Midbrain (tissue), 1 donor: ENCODE measurements at regions not wholly inside any gene's neighbourhood (a gene's known extent, or its start where the extent isn't known, plus 50 kb on each side); places are given as distances from the start of the nearest gene placed in this dataset.

Experiments used
- DNase-seq: peaks from one replicate; lab custom pipeline; 2025; lab: John Stamatoyannopoulos, UW

DNA sequence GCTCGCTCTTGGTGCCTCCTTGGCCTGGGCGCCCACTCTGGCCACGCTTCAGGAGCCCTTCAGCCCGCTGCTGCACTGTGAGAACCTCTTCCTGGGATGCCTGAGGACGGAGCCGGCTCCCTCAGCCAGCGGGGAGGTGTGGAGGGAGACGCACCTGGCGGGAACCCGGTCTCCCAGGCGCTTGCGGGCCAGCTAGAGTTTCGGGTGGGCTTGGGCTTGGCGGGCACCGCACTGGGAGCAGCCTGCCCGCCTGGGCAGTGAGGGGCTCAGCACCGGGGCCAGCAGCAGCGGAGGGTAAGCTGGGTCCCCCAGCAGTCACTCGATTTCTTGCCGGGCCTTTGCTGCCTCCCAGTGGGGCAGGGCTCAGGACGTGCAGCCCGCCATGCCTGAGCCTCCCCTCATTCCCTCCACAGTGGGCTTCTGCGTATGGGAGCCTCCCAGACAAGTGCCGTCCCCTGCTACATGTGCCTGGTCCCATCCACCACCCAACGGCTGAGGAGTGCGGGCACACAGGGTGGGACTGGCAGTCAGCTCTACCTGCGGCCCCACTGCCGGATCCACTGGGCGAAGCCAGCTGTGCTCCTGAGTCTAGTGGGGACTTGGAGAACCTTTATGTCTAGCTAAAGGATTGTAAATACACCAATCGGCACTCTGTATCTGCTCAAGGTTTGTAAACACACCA, 708.7 kb downstream of the VGLL3 start:
- no peak for DNase-seq

DNA sequence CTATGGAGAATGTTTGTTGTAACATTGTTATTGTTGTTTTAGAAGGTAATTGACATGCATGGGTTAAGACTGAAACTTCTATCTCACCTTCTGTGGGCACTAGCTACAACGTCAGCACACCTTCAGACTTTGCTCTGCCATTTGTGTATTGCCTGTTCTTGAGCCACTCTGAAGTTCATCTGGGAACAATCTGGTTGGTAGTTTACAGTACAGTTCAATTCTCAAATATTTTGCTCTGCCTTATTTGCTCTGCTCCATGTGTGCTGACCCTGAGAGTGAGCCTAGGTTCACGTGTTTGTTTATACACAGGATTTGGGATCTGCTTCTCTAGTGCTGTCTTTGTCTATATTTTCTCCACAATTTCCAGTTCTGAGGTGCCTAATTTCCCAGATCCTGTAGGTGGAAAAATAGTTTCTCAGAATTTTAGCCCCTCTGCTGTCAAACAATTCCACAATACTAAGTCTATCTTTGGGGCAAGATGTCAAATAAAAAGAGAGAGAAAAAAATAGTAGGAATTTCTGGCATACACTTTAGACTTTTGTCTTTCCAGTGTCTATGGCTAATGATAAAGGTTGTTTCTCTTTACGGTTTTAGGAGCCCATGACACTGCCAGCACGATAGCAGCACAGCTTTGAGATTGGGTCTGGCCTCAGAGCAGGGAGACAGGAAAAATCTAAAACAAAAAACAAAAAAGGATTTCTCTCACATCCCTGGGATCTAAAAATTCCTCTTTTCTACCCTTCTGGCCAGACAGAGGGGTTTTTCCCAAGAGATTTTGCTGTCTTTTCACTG, 721.4 kb downstream of the VGLL3 start:
- no peak for DNase-seq

DNA sequence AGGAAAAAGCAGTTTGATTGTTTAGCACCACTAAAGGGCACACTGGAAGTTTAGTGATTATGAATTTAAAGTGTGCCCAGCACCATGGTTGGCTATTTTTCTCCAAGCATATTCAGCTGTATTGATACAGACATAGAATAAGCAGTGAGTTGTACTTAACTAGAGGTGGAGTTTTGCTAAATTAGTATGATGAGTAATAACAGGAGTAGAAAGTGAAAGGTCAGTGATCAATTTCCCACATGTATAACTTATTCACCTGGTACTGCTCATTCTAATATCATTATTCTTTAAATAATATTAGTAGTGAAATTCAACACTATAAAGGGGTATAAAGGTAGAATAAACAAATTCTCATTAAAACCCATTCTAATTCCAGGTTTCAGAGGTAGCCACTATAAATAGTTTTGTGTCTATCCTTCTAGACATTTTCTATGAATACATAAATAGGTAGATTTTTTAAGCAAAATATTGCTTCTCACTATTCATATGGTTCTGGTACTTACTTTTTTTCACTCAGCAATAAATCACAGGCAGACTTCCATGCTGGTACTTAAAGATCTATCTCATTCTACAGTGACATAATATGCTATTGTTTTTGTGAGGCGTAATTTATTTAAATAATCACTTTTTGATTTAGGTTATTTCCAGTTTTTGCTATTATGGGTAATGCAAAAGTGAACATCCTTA, 732.9 kb downstream of the VGLL3 start:
- DNase-seq: no peak

DNA sequence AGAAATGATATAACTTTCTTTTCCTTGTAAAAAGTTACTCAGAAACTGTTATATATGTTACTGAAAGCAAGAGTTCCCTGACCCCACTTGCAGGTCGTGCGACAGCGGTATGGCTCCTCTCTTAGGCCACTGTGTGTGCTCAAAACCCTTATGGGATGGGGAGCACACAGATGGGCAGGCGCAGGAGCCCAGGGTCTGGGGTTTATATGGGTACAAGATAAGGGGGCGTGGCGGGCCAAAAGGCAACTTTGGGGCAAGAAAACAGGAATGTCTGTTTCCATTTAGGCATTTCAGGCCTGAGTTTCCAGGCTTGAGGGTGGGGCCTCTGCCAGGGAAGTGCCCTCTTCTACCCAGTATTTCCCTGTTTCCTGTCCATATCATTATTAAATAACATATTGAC, 736.5 kb downstream of the VGLL3 start:
- DNase-seq: no peak

DNA sequence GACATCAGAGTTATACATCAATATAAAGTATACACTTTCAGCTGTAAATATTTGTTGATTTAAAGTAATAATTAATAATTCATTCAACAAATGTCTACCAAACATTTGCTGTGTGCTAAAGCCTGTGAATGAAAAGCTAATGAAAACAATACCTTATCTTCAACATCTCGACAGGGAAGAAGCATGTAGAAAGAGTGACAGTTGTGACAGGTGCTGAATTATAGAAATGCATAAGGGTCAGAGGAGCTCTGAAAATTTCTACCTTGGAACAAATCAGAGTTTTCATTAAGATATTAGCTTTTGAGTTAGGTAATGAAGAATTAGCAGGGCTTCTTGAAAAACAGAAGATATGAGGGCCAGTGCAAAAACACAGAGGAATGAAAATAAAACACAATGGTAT, 739.2 kb downstream of the VGLL3 start:
- DNase-seq: no peak

DNA sequence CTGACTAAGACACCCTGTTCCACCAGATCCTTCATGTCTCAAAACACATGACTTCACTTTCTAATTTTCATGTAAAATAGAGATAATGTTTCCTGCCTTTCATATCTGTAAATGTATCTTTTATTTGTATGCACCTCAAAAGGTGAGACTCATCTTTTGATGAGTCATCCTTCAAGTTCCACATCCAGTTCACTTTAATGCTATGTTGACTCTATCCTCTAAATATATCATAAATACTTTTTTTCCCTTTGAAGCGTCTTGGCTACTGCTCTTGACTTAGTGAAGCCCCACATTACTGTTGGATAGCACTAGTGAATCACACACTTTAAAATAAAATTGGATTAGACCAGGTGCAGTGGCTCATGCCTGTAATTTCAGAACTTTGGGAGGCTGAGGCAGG, 741.1 kb downstream of the VGLL3 start:
- DNase-seq: no peak

DNA sequence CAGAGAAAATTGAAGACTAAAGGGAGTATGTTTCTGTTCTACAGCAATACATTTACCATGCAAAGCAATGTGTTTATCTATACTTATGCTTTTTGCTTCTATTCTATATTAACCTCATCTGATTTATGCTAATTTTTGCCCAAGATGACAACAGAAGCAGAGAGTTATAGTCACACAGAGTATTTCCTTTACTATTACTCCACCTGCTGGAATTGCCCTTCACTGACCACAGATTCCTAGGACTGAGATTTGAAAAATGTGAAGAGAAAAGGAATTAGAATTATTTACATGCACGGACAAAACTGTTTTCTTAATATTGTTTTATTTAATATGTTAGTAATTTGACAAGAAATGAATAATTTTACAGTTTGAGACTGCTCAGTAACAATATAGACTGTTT, 745.6 kb downstream of the VGLL3 start:
- DNase-seq: peak; percentile 27

DNA sequence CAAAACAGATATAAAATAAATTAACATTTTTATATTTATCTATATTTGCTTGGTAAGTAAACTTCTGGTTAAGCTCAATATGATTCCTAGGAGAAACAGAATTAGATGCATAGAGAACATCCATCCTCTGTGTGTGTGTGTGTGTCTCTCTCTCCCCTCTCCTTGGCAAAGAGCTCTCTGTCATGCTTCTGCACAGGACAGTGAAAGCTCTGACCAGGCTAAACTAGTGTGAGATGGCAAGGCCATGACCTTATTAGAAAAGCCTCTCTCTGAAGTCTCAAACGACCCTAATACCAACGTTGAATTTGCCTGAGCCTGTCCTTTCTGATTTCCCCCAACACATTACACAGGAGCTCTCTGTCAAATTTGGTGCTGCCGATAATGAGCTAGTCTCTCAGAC, 746.0 kb downstream of the VGLL3 start:
- DNase-seq: no peak

DNA sequence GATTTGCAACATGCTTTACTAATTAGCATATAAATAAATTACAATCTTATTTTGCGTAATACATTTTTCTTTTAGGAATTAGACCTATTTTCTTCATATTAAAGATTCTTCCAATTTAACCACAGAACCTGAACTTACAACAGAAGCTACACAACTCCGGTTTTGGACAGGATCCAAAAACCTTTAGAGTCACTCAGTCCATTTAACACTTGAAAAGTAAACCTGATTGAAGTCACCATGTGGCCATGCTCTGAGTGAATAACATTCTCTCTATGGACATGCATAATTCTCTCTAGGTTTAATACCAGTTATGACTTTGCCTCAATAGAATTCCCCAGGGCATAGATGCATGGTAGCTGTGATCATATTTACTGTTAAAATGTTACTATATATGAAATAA, 751.0 kb downstream of the VGLL3 start:
- DNase-seq: no peak

DNA sequence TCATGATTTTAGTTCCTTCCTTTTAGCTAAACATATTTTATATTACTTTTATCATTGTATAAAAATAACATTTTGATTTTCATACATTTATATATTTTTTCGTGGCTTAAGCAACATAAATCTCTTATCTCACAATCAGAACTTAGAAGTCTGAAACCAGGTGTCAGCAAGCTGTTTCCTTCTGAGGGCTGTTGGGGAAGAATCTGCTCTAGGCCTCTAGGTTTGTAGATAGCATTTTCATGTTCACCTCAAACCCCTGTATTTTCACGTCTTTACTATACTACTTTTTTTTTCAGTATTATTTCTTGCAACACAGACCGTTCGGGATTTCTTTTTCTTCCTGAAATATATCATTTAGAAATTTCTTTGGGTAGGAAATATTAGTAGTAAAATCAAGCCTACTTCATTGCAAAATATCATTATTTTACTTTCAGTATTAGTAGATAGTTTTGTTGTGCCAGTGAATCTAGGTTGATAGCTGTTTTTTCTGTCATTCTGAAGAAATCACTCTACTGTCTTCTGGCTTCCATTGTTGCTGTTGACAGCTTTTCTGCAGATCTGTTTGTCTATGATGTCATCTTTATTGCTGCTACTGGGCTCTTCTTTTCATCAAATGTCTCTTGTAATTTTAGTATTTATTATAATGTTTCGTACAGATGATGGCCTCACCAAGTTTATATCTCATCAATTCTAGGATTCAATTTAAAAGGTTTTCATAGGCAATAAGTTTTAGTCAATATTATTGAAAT, 756.3 kb downstream of the VGLL3 start:
- DNase-seq: no peak

DNA sequence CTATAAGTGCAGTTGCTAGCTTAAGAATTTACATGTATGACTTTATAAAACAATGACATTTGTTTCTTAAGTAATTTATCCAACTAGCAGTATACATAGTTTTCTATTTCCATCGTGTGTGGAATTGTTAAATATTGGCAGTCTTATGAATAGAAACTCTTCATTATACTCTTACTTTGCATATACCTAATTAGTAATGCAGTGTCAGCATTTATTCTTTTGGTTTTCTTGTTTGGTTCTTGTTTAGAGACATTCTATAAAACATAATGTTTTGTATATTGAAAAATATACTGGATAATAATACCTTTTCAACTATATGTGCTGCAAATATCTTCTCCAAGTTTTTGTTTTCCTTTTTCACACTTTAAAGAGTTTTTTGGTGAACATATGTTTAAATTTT, 760.2 kb downstream of the VGLL3 start:
- DNase-seq: no peak

DNA sequence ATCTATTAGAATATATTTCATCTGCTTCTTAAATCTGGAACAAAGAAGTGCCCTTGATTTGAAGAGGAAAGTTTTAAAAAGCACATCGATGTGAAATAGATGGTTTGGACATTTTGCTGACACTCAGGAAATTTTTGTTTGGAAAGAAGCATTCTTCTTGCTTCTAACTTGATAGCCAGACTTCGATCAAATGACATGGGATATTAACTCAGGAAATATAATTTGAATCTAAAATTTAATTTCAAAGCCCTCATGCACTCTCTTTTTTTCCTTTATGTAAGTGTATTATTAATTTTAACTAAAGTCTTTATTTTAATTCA, 761.2 kb downstream of the VGLL3 start:
- DNase-seq: no peak

DNA sequence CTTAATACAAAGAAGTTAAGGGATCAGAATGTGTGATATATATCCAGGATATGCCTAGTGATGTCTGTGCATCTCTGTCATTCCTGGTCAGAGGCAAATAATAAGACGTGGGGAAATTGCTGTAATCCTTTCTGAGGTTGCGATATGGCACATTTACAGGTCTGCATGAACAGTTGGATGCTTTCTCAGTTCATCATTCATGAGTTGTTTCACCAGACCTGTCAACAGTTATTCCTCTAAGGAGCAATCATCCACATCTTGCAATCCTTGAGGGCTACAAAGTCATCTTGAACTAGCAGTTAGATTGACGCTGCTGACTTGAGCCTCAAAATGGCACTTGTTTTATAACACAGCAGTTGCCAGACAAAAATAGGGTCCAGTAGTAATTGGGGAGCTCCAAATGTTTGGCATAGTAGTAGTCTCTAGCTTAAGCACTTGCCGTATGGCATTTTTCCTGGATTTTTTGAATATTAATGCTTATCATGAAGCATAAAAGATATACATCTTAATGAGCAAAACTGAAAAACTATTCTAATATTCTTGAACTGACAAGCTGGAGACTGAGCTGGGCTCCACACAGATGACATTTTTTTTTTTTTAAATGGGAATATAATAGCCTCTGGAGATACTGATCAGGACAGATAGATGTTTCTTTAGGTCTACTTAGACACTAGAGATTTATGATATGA, 761.7 kb downstream of the VGLL3 start:
- DNase-seq: no peak

DNA sequence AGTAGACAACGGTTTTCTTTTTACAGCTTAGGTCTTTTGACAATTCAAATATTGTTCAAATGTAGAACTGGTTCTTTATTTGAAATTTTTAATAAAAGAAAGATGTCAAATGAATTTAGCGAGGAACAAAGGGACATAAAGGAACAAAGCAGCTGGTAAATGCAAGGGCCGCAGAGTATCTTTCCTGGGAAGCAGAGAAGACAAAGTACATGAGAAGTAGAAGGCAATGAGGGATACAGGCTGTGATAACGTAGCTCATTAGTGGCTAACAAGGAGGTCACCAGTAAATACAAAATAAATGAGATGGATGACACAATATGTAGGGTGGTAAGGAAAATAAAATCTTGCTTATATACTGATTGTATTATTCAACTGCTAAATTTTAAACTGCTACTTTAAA, 762.8 kb downstream of the VGLL3 start:
- DNase-seq: no peak

DNA sequence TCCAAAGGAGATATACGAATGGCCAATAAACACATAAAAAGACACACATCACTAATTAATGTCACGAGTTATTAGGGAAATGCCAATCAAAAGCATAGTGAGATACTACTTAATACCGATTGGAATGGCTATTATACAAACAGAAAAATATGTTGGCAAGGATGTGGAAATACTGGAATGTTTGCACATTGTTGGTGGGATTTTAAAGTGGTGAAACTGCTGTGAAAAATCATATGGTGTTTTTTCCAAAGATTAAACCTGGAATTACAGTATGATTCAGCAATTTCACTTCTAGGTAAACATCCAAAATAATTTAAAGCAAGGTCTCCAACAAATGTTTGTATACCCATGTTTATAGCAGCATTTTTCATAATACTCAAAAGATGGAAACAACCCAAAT, 765.5 kb downstream of the VGLL3 start:
- no peak for DNase-seq

DNA sequence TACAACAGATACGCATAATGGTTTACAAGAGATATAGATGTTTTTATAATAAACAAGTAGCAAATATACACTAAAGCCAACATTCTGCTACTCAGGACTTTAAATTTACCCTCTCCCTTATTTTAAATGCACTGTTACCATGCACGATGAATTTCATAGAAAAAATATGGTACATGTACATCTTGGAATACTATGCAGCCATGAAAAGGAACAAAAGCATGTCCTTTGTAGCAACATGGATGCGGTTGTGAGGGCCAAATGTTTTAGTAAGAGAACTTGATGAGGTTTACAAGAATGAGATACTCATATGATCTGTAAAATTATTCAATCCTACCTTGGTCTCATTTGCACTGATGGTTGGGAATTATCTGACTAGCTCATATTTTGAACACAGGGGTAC, 769.3 kb downstream of the VGLL3 start:
- no peak for DNase-seq

DNA sequence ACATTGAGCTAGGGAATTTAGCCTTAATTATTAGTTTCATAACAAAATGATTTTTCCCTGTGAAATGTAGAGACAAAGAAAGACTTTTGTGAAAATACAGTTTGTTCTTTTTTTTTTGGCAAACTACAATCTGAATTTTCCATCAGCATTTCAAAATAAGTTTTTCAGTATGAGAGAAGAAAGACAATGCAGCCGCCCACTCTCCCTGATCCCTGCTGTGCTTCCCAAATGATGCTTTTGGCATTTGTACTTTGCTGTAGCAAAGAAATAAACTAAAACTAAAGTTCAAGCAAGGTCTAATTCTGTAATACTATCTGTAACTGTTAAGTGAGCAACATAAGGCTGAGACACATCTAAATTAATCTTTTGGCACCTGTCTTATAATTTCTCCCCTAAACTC, 782.2 kb downstream of the VGLL3 start:
- no peak for DNase-seq

DNA sequence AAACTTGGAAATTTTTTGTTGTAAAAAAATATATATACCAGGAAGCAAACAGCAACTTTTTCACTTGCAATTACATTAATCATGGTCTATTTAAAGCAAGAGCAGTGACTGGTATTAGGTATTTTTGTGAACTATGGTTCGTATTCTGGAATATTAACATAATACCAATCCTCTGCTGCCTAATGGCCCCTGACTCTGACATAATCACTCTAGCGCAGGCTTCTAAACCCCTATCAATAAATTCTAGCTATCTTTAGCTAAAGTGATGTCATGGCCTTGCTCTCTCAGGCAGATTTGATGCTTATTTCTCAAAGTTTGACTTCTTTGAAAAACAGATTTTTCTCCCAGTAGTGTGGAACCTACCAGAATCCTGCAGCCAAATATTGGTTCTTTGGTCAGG, 808.3 kb downstream of the VGLL3 start:
- no peak for DNase-seq

DNA sequence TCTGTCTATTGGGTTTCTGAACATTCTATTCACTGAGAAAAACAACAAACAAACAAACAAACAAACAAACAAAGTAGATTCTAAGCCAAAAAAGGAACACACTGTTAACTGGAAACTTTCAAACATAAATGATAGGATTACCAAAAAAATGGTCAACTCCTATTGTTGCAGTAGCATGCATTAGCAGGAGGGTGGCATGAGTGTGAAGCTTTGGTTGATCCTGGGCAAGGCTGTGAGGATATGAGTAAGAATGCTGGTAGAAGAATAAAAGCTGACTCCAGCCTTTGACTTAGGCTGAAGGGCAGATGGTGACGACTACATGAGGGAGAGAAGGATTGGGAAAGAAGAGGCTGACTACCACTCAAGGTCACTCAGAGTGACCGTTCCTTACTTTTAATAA, 810.3 kb downstream of the VGLL3 start:
- no peak for DNase-seq

DNA sequence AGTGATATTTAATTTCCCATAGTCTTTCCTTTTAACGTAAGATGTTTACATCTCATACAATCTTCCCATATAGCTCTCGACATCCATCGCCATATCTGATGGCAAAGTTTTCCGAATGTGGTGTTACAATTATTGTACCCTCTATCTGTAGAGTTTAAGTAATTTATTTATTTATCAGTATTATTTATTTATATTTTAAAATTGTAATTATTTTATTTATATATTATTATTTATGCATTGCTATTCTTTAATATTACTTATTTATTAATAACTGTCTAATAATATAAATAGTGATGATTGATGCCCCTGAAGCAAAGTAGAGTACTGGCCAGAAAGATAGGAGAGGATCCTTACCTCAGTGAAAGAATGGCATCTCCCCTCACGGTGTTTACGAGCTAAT, 812.9 kb downstream of the VGLL3 start:
- no peak for DNase-seq

DNA sequence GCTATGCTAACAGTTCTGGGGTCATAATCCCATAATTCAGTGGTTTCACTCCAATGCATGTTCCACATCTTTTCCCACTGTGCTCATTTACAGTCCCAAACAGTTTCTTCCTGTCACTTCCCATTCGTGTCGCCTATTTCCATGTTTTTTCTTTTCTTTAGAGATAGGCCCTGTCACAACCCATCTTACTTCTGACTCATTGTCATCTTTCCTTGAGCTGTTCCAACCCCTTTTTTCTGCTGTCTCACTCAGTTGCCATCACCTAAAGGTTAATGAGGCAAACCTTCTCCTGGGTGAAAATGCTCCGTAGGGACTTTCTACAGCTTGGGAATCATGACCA, 814.5 kb downstream of the VGLL3 start:
- DNase-seq: no peak
